COLO668 (cell line): ENCODE measurements at regions not wholly inside any gene's neighbourhood (a gene's known extent, or its start where the extent isn't known, plus 50 kb on each side); places are given as distances from the start of the nearest gene placed in this dataset.
A peak's percentile ranks its signal among the peaks of the same experiment; 100 is the strongest.

Experiments used
- DNase-seq: peaks from one replicate; lab custom pipeline; 2025; ENCODE audit not compliant: unreplicated experiment; lab: John Stamatoyannopoulos, UW

GRCh38 chr14:42316693-42317092 lies 710.0 kb downstream of the LRFN5 start:
- DNase-seq, result no peak

DNA sequence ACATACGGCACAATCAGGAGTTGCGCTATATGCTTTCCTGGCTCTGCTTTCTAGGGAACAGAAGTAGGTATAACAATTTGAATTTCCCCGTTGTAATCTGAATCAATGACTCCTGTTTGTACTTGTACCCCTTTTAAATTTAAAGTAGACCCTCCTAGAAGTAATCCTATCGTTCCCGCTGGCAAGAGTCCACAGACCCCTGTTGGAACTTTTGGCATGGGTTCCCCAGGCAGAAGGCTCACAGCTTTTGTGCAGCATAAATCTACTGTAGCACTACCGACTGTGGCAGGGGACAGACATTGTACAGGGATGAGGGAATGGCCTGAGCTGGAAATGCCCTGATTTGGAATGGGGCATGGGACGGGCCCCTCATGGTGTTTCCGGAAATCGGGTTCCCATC lies 705.2 kb downstream of the LRFN5 start:
- no peak for DNase-seq

GRCh38 chr14:42307239-42307825 lies 700.7 kb downstream of the LRFN5 start:
- DNase-seq, result no peak

DNA sequence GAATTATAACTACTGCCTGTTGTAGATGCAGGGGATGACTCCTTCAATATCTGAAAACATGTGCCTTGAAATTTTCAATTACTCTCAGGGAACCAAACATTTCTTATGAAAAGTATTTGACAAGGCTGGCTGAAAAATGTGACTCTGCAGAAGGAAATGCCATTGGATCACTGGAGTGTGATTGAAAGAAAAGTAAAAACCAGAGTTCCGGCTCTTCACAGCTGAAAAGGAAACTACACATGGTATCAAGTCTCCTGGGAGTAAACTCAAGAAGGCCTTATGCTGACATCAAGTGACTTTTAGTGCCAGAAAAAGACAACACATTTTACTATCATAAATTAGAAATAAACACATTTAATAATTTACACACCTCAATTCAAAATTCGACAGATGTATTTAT lies 693.0 kb downstream of the LRFN5 start:
- no peak for DNase-seq

GRCh38 chr14:42293180-42293579 lies 686.5 kb downstream of the LRFN5 start:
- no peak for DNase-seq

DNA sequence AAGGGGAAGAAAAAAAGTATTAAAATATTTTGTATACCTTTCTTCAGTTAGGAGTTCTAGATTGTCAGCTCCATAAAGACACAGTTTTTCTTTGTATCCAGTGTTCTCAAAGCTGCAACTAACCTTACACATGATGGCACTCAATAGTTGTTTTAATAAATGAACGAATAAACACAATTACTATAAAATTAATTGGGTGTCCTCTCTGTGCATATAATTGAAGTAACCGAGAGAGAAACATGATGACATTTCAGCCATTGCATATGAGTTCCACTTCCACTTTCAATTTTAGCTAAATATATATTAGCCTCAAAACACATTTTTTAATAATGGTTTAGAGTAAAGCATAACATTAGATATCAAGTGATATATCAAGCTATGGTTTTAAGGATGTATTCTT lies 671.2 kb downstream of the LRFN5 start:
- DNase-seq, result no peak

- no peak for DNase-seq
Measured at GRCh38 chr14:42269234-42269633, 662.6 kb downstream of the LRFN5 start.

GRCh38 chr14:42248131-42248530 lies 641.5 kb downstream of the LRFN5 start:
- DNase-seq, result no peak

- DNase-seq, result no peak
Measured at GRCh38 chr14:42241101-42241500, 634.4 kb downstream of the LRFN5 start.

GRCh38 chr14:42229976-42230375 lies 623.3 kb downstream of the LRFN5 start:
- no peak for DNase-seq

DNA sequence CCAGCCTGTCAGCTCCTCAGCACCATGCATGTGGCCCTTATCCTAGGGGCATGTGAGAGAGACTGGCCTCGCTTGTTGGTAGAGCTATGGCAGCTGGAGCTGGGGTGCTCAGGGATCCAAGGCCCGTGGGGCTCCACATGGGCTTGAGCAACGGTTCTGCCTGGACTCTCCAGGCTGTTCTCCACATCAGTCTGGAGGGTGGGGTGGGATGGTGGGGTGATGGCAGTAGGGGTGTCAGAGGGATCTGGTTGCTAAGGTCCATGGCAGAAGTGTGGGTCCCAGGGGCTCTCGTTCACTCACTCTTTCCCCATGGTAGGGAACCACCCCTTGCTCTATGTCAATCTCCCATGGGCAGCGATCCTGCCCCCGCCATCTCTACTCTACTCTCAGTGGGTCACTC lies 622.6 kb downstream of the LRFN5 start:
- no peak for DNase-seq

- DNase-seq, result no peak
Measured at GRCh38 chr14:42228611-42229010, 621.9 kb downstream of the LRFN5 start.

DNA sequence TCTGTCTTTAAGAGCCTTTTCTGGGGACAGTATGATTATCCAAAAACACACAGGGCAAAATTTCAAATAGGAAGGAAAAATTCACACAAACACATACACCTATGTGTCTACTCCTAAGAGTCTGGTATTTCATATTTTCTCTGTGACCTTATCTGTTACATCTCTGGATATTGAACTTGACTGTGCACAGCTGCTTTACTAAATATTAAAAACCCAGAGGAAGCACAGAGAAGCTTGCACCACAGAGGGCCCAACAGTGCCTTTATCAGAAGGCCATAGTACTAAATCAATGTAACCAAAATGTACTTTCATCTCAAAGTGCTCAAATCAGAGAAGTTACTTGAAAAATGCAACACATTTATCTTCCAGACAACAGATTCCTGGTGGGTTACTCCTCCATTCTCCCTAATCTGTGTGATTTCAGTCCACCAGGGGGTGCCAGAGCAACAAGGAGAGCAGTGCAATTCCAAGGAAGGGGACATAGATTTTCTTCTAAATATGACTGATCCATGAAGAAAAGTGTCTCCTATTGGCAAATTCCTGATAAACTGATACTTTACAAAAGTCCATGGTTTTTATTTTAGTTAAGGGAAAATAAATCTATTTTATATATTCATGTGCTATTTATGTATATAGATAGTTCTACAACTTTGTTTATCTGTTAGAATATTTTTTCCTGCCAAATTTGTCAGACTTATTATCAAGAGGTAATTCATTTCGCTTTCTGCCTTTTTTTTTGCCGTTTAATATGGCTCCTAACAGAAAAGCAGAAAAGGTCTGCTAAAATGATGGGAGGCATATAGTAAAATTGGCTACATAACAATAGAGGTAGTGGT lies 617.6 kb downstream of the LRFN5 start:
- peak; percentile 62 for DNase-seq

- DNase-seq, result peak; percentile 14
Measured at GRCh38 chr14:42222924-42223471, 616.3 kb downstream of the LRFN5 start.

- DNase-seq, result no peak
Measured at GRCh38 chr14:42214981-42215491, 608.4 kb downstream of the LRFN5 start.

GRCh38 chr14:42200957-42201356 lies 594.3 kb downstream of the LRFN5 start:
- no peak for DNase-seq

- no peak for DNase-seq
Measured at GRCh38 chr14:42198010-42198409, 591.3 kb downstream of the LRFN5 start.

DNA sequence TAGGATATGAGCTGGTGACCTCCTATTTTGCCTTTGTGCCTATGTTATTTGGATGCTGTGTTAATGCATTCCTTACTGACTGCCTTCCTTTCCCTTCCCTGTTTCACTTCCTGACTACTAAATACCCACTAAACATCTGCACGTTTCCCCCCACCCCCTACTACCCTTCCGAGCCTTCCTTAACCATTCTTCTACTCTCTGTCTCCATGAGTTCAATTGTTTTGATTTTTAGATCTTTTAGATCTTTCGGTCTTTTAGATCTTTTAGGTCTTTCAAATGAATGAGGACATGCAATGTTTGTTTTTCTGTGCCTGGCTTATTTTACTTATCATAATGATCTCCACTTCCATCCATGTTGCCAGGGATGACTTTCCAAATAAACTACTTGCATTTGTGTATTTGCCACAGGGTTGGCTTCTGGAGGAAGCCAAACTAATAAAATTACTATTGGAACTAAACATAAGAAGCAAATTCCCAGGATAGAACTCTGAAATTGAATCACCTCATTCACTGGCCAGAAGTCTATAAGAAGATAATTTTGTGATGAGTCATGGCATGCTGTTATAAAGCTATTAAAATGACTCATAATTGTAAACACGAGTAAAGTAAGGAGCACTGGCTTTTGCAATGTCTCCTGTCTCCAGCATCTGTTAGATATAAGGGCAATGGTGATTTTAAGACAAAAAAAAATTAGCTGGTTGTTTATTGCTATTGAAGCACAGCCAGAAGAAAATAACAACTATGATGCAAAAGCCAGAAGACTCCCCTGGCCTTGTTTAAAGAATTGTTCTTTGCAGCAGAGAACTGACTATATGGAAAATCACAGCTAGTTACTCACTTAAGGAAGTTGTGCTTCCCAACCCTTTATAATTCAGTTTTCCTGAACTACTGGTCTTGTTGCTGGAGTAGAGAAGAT lies 586.3 kb downstream of the LRFN5 start:
- no peak for DNase-seq

DNA sequence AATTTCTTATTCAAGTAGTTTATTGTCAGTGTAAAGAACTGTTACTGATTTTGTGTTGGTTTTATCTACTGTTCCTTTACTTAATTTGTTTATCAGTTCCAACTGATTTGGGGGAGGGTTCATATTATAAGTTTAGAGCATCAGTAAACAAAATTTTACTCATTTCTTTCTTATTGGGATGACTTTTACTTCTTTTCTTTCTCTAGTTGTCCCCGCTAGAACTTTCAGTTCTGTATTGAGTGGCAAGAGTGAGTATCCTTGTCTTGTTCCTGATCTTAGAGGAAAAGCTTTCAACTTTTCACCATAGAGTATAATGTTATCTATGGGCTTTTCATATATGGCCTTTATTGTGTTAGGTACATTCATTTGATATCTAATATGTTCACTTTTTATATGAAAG lies 584.1 kb downstream of the LRFN5 start:
- DNase-seq, result no peak

DNA sequence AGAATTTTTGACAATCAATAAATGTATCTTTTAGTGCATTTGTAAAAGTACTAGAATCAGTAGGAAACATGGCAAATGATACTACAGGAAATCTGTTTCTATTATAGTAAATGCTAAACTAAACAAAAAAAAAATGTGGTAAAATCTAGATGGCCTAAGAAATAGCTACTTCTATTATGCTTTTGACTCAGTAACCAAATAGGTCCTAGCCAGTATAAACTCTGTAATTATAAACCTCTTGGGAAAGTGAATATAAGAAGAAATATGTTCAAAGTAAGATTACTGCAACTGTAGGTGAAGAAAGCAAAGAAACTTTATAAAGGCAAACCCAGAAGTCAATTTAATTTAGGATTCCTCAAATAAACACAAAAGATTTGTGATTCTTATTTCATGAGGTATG lies 581.2 kb downstream of the LRFN5 start:
- no peak for DNase-seq

GRCh38 chr14:42185718-42186117 lies 579.0 kb downstream of the LRFN5 start:
- DNase-seq, result no peak
